Daoy (cell line): ENCODE measurements at regions not wholly inside any gene's neighbourhood (a gene's known extent, or its start where the extent isn't known, plus 50 kb on each side); places are given as distances from the start of the nearest gene placed in this dataset.

ENCODE experiments used
- DNase-seq: peaks from one replicate; pipeline ENCODE4 v3.0.0-alpha.2; 2015; ENCODE audit warnings: low read depth

DNA sequence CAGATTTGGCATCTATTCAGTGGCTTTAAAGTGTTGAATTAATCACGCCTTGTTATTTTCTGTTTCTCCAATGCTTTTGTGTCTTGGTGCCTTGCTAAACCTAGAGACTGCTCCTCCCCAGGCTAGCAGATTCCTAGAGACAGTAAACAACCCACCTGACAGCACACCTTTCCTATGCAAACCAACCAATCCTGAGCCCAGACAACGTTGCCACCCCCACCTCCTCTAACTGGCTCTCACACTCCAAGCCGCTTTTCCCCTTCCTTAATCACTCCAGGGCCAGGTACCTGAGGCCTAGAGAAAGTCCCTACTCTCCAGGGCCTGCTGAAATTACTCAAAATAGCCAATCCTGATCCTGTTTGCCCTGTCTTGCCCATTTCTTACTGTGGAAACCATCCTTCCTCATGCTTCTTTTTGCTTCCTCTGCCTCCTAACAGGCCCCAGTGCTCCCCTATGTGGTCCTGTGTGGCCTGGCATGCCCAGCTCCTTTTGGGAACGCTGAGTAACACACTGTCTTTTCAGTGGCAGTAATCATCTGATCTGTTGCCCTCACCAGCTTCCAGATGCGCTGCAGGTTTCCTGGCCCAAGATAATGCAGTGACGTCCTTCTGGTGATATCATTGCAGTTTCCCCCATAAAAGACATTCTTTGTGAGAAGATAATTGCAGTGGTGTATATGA is 53.4 kb downstream of the GAS1 start:
- DNase-seq = no peak

DNA sequence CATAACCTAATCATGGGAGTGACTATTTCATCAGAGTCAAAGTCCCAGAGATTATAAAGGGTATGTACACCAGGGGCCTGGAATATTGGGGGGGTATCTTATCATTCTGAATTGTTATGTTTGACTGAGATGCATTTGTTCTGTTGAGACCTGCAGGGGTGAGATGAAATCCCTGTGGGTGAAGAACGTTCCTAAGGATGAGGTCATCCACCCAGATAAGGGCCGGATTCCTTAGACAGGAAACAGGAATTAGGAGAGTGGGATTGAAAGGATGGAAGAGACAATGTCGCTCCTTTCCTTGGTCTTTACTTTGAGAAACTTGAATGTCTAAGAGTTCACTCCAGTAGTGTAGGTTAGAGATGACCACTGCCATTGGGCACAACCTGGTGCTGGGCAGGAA is 54.7 kb downstream of the GAS1 start:
- DNase-seq = peak; percentile 26

DNA sequence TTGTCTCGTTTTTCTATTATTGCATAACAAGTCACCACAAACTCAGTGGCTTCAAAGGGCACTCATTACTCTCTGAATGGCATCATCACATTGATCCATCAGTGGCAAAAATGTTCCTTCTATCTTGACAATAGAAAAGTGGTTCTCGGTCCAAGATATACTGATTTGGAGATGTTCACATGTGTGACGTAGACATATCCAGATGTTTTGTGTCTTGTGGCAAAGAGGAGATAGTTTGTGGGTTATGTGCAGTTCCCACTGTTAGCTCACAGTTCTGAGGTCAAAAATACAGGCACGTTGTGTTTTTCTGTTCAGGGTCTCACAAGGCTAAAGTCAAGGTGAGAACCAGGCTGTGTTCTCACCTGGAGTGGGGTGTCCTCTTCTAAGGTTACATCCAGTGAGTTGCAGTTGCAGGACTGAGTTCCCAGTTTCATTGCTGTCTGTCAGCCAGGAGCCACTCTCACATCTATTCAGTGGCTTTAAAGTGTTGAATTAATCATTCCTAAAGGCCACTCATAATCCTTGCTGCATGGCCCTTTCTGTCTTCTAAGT is 55.3 kb downstream of the GAS1 start:
- DNase-seq = no peak

DNA sequence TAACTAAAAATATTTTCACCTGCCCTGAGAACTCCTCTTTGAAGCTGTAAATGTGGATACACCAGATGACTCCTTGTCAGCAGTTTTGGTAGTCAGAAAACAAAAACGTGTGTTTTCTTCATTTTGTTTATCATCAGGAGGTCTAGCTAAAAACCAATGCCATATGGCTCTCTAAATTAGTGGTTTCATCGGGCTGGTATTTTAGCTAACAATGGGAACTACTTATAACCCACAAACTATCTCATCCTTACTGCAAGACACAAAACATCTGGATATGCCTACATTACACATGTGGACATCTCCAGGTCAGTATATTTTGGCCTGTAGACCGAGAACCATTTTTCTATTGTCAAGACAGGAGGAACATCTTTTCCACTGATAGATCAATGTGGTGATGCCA is 56.2 kb downstream of the GAS1 start:
- no peak for DNase-seq

DNA sequence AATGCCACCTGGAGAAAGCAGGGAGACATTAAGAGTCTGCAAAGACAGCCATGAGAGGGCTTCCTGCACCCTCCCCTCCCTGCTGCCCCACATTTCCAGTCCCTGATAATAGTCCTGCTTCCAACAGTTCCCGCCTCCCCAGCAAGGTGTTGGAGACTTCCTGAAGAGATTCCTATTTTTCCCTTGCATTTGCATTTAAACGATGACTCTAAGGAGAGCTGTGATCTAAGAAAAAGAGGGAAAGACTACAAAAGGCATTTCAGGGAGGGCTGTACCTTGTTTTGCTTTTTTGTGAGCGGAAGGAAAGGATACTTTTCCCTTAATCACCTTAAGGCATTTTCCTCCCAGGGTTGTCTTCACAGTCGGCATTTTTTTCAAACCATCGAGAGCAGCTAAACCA is 62.1 kb downstream of the GAS1 start:
- no peak for DNase-seq

DNA sequence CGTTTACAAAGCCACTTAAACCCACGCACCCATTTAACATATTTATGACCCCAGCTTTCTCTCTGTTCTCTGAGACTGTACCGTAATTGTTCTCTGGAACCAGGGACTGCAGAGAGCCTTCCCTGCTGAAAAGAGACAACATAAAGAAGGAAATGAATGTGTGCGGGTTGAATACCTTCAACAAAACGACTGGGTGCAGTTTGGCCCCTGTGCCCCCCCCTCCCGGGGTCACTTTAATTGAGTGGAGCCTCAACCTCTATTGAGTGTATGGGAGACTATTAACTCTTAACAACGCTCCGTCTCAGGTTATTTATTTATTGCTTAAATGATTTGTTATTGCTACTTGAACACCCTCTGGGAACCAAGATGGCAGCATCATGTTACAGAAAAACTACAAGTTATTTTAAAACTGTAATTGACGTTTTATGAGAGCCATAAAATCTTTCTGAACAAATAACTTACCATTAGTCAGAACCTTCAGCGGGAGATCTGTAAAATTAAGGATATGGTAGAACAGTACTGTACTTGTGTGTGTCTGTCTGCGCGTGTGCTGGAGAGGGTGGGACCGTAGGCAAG is 70.6 kb downstream of the GAS1 start:
- DNase-seq = no peak

DNA sequence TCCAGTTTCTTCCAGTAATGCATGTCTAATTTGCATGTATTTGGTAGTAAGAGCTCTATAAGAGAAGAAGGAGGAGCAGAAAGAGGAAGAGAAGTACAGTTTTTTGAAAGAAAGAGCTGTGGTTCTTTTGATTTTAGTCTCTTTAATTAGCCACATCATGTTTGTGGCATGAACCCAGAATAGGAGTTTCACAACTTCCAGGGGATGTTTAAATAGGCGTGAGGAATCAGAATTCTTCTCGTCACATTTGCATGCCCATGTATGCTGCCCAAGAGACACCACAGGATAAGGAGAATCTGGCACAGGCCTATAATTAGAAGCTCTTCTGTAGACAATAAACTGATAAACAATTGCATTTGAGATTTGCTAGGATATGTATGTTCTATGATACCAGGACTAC is 78.7 kb downstream of the GAS1 start:
- no peak for DNase-seq

DNA sequence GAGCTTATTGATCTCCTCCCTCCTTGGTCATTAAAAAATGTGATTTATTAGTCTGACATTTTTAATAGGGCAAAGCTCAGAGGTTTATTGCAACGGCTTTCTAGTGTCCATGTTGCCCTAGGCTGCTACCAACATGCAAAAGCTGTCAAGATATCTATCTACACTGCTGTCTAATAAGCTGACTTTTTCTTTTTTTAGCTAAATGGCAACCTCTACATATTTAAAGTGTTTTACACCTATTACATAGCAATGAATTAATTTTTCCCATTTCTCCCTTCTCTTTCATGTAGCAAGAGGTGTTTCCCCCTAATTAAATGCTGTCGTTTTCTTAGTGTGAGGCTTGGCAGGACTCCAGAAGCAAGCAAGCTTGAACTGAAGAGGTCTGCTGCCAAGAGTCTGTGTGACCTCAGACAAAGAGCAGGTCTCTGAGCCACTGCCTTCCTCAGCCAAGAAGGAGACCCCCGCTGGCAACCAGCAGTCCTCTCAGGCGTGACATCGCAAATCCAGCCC is 79.4 kb downstream of the GAS1 start:
- DNase-seq = peak; percentile 34

DNA sequence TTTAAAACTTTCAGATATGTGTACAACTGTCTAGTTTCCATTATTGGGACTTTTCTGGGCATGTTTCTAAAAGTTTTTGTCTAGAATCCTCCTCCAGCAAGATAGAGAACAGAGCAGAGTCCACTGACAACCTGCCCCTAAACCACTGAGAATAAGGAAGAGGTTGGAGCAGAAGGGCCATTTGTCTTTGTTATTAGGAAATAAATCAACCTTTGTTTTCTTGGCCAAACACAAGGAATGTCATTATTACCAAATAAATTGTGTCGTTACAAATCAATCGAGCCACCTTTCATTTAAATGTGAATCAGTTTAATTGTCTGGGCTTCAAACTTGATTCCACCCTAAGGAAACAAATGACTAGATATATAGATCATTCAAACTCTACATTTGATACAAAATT is 81.4 kb downstream of the GAS1 start:
- DNase-seq = no peak

DNA sequence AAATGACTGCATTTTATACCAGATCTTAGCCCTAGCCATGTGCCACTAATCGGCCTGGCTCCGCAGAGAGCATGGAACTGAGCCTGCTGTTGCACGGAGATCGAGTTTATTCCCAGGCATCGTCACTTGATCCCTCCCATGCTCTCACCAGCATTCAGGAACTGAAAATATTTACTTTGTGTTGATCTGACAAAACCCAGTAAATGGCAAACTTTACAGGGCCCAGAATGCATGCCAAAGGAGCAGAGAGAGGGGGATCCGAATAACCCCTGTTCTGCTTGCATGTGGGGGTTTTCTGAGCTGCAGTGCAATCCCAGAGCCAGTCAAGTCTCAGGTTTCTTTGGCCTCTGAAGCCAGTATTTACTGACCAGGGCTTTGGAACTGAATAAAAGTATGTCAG is 87.3 kb downstream of the GAS1 start:
- DNase-seq = no peak

DNA sequence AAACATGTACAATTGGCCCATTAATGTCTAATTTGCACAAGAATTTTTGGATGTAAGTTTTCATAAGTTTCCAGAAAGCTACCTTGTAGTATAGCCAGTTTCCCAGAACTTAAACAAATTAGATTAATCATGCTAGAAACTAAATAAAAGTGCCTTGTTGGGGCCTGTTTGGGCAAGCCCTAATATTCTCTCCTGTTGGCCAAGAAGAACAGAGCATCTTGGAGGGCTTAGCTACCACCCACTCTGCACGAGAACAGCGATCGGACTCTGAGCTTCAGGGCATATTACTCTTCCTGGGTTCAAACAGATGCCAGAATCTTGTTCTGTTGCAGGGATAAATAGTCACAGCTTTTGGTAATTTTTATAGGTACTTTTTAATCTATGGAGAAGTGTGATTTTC is 88.2 kb downstream of the GAS1 start:
- DNase-seq = no peak

DNA sequence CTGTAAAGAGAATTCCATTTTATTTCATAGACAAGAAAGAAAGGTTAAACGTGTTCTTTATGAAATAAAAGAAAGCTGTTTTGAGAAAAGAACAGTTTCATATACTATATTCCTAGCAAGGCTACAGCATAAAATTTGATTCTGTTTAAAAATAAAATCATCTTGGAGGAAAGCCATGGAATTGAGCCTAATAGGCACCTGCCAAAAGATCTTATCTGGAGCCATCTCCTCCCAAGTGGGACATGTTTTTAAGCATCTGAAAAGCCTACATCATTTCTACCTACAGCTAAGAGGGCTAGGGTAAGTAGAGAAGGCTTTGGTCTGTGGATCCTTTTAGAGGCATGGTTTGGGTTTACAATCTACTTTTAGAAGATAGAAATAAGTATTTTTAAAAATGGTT is 89.3 kb downstream of the GAS1 start:
- DNase-seq = no peak

DNA sequence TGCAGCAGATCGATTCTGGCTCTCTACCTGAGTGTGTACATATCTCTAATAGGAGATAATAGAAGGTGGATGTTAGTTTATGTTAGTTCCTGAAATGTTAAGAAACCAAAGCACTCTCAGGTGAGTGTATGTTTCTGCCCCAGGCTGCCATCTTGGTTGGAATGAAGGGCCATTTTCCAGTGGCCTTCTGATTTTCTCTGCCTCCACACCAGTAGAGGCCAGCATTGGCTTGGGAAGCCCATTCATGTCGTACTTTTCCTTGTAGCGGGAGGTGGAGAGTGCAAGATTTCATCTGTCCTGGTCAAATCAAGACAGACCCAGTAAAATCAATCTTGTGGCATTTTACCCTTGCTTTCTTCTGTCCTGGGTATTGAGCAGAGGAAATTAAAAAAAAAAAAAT is 91.0 kb downstream of the GAS1 start:
- DNase-seq = no peak

DNA sequence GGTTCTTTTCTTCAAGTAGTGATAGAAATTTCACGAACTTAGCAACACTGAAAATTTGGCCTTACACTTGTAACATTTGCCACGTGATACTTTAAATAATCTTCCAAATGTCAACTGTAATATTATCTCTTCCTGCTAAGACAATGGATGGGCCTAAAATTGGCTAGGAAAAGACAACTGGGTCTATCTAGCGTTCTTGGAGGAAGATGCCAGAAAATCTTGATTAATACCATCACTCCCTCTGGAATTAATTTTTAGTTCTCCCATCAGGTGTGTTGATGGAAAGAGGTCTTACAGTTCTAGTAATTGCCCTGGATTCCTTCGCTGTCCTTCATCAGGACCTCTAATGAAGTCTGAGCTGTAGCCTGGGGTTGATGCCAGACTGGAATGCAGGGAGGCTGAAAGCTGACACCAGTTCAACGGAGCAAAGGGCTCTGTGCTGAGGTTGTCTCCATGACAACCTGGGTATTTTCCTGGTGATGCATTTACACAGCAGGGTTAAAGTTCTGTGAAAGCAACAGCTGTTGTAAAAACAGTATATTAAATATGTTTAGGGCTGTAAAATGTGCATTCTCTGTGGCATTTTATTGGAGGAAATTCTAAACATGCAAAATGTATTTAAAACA is 92.3 kb downstream of the GAS1 start:
- peak; percentile 93 for DNase-seq

DNA sequence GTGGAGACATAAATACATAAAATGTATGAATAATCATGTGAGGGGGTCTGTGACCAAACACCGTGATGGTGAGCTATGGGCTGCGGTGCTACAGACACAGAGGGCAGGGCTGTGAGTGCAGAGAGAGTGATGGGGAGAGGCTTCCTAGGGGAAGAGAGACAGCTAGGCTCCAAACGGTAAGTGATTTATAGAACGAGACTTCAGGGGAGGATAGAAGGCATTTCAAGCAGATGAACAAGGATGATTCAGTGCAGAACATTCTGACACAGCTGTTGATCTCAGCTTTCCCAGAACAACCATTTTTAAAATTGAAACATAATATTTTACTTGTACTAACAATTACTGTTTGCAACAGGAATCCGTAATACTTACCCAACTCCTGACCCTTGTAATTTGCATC is 100.7 kb downstream of the GAS1 start:
- DNase-seq = no peak

DNA sequence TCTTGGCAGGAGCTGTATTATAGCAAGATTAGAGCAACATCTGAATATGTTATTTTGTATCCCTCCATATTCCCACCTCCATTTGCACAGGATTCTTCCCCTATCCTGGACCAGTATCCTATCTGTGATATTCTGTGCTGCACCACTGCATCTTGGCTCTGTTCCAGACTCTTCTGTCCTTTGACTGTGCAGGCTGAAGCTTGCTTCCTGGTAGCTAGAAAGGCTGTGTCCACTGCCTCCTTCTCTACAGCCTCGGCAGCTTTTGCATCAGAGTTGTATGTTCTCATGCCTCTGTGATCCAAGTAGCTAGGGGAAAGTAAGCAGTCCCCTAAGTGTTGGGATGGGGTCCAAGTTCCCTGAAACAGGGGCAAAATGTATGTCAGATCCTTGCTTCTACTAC is 104.1 kb downstream of the GAS1 start:
- DNase-seq = no peak

DNA sequence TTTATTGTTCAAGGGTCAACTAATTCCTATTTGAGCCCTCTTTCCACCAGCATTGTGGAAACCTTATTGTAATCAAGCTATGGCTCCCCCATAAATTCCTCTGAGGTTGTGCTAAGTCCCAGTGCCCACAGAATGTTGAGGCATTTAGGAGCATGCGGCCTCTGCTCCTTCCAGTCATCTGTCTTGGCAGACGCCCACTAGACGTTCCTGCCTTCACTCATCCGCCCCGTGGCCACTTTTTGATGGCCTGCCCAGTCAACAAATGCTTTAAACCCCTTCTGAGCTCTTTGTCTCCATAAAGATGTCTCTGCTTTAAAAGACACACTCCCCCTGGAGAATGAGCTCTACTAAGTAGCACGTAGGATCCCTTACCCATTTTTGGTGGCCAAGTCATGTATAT is 104.7 kb downstream of the GAS1 start:
- DNase-seq = no peak

DNA sequence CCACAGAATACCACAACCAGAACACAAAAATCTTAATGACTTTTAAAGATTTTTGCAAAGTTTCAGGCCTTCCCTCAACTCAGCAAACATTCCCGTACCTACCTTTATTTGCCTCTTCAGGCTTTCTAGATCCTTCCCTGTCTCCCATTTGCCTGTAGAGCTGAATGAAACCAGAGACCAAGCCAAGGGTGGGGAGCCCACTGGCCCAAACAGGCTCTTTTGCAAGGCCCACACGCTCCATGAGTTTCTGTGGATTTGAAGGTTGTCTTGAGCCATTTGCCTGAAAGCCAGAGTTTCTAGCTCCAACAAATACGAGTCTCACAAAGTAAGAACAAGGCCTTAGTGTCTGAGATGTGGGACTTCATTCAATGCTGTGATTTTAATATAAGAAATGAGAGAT is 107.8 kb downstream of the GAS1 start:
- DNase-seq = no peak

DNA sequence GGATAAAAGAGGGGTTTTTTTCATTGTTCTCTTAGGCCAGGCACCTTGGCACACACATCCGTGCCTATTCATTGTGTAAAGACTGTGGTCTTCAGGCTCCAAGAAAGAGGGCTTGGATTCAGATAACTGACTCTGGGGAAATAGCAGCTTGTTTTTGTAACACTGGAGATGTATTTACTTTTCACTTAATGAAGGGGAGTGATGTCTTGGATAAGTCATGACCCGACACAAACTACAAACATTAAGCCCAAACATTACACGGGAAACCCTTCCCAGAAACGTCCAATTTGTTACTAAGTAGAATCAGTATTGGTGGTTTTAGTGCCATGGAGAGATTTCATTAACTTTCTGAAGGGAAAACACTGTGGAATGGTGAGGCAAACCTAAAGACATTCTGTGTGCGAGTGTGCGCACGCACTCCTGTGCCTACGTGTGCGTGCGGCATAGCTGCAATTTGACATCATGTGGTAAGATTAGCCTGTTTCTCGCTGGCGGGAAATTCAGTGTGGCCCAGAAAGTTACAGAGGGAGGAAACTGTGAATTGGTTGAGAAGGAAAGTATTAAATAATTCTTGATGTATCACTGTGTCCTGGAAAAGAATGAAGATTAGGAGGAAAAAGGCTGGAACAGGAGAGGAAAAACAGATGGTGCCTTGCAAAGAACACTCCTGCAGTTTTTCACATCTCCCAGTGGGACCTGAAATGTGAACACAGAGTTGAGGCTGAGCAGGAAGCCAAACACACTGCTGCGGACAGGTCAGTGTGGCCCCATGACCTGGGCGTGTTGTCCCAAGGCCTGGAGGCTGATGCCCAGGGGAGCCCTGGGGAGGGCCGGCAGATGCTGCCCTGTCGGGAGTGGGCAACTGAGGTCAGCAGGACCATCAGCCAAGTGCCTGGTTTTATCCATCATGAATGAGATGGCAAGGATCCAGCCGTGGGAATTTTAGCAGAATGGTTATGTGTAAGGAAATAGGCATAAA is 108.5 kb downstream of the GAS1 start:
- DNase-seq = no peak

DNA sequence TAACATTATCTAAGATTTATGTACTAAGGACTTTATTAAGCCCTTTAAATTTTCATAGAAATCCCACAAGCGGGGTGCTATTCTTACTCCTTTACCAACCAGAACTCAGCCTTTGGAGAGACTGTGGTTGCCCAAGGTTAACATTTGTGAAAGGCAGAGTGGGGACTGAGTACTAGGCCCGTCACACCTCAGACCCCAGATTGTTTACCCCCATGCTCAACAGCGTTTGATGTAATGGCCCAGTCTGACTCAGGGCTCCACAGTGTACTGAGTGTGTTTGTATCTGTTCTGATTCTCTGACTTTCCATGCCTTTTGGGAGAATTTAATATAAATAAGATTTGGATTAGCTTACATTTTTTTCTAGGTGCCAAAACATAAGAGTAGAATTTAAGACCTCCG is 110.0 kb downstream of the GAS1 start:
- DNase-seq = no peak

DNA sequence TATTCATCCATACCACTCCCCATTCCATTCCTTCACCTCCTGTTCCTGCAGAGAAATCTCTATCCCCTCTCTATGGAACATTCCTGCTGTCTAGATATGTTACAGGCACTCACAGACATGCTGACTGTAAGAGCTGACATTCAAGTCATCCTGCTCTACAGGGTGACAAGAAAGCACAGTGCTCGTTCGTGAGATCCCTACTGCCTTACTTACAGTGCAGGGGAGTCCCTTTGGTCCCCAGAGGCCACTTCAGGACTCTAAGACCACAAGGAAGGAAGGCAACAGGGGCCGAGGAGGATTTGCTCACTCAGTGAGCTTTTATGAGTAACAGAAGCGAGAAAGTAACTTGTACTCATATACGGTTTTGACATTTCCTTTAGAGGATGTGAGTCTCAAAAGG is 110.5 kb downstream of the GAS1 start:
- no peak for DNase-seq

DNA sequence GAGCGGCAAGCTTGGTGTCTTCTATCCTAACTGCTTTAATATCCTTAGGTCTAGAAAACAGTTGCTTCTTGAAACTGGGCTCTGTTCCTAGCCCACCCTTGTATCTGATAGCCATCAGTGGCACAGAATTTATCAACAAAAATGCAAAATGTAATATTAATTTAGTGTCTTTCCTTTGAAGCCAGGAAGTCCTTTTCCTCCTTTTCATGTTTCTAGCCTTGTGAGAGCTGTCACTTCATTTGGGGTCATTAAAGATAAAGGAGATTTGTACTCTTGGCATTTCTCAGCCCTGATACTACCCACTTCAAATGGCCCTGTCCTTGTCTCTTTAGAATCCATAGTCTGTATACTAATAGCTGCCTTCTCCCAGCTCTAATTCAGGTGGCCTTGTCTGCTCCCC is 111.0 kb downstream of the GAS1 start:
- no peak for DNase-seq
